H1 (cell line): ENCODE measurements at regions not wholly inside any gene's neighbourhood (a gene's known extent, or its start where the extent isn't known, plus 50 kb on each side); places are given as distances from the start of the nearest gene placed in this dataset.

ENCODE experiments used
- CTCF ChIA-PET: fragments of 300-600 bp; sonication (Branson Sonifier 250); formaldehyde crosslinking; loops from one replicate; lab custom pipeline; 2021; ENCODE audit not compliant: partially characterized antibody; lab: Charles Lee
- POLR2A ChIA-PET: fragments of 300-600 bp; sonication (Branson Sonifier 250); formaldehyde crosslinking; loops from one replicate; lab custom pipeline; 2021; ENCODE audit warnings: inconsistent platforms; ENCODE audit not compliant: partially characterized antibody; lab: Charles Lee
- DNase-seq, 2 experiments: peaks; one replicate each; pipeline versions ENCODE4 v3.0.0 to v3.0.0-alpha.2; 2010 to 2022; ENCODE audit warnings: low spot score in 2 of 2, low read depth in 1 of 2, mixed read lengths in 1 of 2
- FAIRE-seq: peaks from 2 replicates; lab custom pipeline; 2011; peaks lifted over from hg19 to GRCh38; lab: Jason Lieb, UNC
- H2AFZ ChIP-seq: 2 replicates; pipeline ENCODE4 v1.8.1; 2012; ENCODE audit warnings: low read length, inconsistent platforms
- H2AK5ac ChIP-seq: 2 replicates; pipeline ENCODE4 v1.6.1; 2013; ENCODE audit warnings: low read depth, low read length
- H2BK120ac ChIP-seq: replicated peaks from 2 replicates; pipeline ENCODE3; 2013; ENCODE audit warnings: low read depth, low read length, inconsistent platforms
- H2BK12ac ChIP-seq: 2 replicates; pipeline ENCODE4 v1.6.1; 2013; ENCODE audit warnings: low read depth, low read length
- H2BK15ac ChIP-seq: 2 replicates; pipeline ENCODE4 v1.6.1; 2013; ENCODE audit warnings: low read length
- H2BK20ac ChIP-seq: 2 replicates; pipeline ENCODE4 v1.6.1; 2013; ENCODE audit warnings: low read length
- H2BK5ac ChIP-seq: 2 replicates; pipeline ENCODE4 v1.6.1; 2013; ENCODE audit warnings: low read depth, low read length
- H3K14ac ChIP-seq: 2 replicates; pipeline ENCODE4 v1.6.1; 2013; ENCODE audit warnings: inconsistent platforms; ENCODE audit not compliant: insufficient read length
- H3K18ac ChIP-seq: 2 replicates; pipeline ENCODE4 v1.6.1; 2013; ENCODE audit warnings: low read length; ENCODE audit errors: extremely low read depth
- H3K23ac ChIP-seq: 2 replicates; pipeline ENCODE4 v1.6.1; 2013; ENCODE audit warnings: inconsistent platforms; ENCODE audit not compliant: insufficient read length
- H3K23me2 ChIP-seq: 2 replicates; pipeline ENCODE4 v1.6.1; 2013; ENCODE audit warnings: low read depth, low read length
- H3K27ac ChIP-seq: 2 replicates; pipeline ENCODE4 v1.6.1; 2011; ENCODE audit warnings: low read depth, low read length, inconsistent platforms
- H3K27me3 ChIP-seq, 4 experiments: replicated peaks in 1 of 4; 1 replicate in 1 of 4; 2 replicates in 3 of 4; pipeline versions ENCODE4 v1.6.1 to v1.8.1; 2011 to 2013; ENCODE audit warnings: low read length in 3 of 4, mild to moderate bottlenecking in 3 of 4, inconsistent platforms in 2 of 4, mixed read lengths in 2 of 4, moderate library complexity in 1 of 4; ENCODE audit not compliant: control insufficient read depth in 3 of 4, insufficient read depth in 3 of 4; ENCODE audit errors: extremely low read depth in 1 of 4
- H3K36me3 ChIP-seq, 4 experiments: 2 replicates each; pipeline versions ENCODE4 v1.6.1 to v1.8.1; 2011 to 2013; ENCODE audit warnings: mild to moderate bottlenecking in 4 of 4, low read length in 3 of 4, moderate library complexity in 2 of 4, control low read depth in 1 of 4, inconsistent platforms in 1 of 4; ENCODE audit not compliant: insufficient read depth in 4 of 4, control insufficient read depth in 2 of 4
- H3K4ac ChIP-seq: replicated peaks from 2 replicates; pipeline ENCODE3; 2013; ENCODE audit warnings: low read length, low read depth, mixed read lengths, inconsistent platforms; ENCODE audit not compliant: insufficient read length
- H3K4me1 ChIP-seq, 4 experiments: replicated peaks in 1 of 4; 1 replicate in 1 of 4; 2 replicates in 3 of 4; pipeline versions ENCODE4 v1.6.1 to v1.8.1; 2011 to 2013; ENCODE audit warnings: low read length in 3 of 4, inconsistent platforms in 2 of 4, mixed read lengths in 1 of 4; ENCODE audit not compliant: insufficient read depth in 4 of 4, control insufficient read depth in 3 of 4
- H3K4me2 ChIP-seq, 2 experiments: 2 replicates each; pipeline versions ENCODE4 v1.6.1 to v1.8.1; 2011 to 2013; ENCODE audit warnings: low read depth in 2 of 2, low read length in 2 of 2, control low read depth in 1 of 2, inconsistent platforms in 1 of 2, mild to moderate bottlenecking in 1 of 2; ENCODE audit not compliant: insufficient read depth in 1 of 2
- H3K4me3 ChIP-seq, 4 experiments: fragments of 200-600, 300-600 bp in 1 of 4; sonication (generic), shearing (Covaris generic), sonication (Bioruptor Twin) in 1 of 4; 2 replicates each; pipeline versions ENCODE4 v1.5.1 to v1.8.1; 2011 to 2016; ENCODE audit warnings: low read length in 4 of 4, low read depth in 3 of 4, control low read depth in 2 of 4, inconsistent platforms in 2 of 4, mild to moderate bottlenecking in 2 of 4, mixed read lengths in 1 of 4, moderate library complexity in 1 of 4; ENCODE audit not compliant: insufficient read depth in 2 of 4; ENCODE audit errors: extremely low read depth in 1 of 4
- H3K56ac ChIP-seq: replicated peaks from 2 replicates; pipeline ENCODE3; 2013; ENCODE audit warnings: low read depth, mild to moderate bottlenecking, mixed read lengths, low read length, inconsistent platforms; ENCODE audit not compliant: insufficient read length
- H3K79me1 ChIP-seq: 2 replicates; pipeline ENCODE4 v1.6.1; 2013; ENCODE audit warnings: low read depth, low read length, control low read depth
- H3K79me2 ChIP-seq, 2 experiments: 2 replicates each; pipeline versions ENCODE4 v1.6.1 to v1.8.1; 2012 to 2013; ENCODE audit warnings: low read length in 2 of 2, mild to moderate bottlenecking in 2 of 2, inconsistent platforms in 1 of 2; ENCODE audit not compliant: insufficient read depth in 2 of 2, control insufficient read depth in 1 of 2
- H3K9ac ChIP-seq, 4 experiments: replicated peaks in 1 of 4; 1 replicate in 1 of 4; 2 replicates in 3 of 4; pipeline versions ENCODE4 v1.6.1 to v1.8.1; 2011 to 2013; ENCODE audit warnings: low read depth in 3 of 4, low read length in 3 of 4, control low read depth in 2 of 4, mild to moderate bottlenecking in 2 of 4, moderate library complexity in 2 of 4, inconsistent platforms in 1 of 4; ENCODE audit errors: extremely low read depth in 1 of 4
- H3K9me3 ChIP-seq, 2 experiments: 2 replicates each; pipeline versions ENCODE4 v1.6.1 to v1.8.1; 2012 to 2013; ENCODE audit warnings: mild to moderate bottlenecking in 2 of 2, moderate library complexity in 2 of 2, control low read depth in 1 of 2, inconsistent platforms in 1 of 2, low read depth in 1 of 2, low read length in 1 of 2, mixed read lengths in 1 of 2; ENCODE audit not compliant: insufficient read depth in 2 of 2
- H4K20me1 ChIP-seq, 2 experiments: replicated peaks in 1 of 2; 2 replicates each; pipeline versions ENCODE3 to v1.8.1; 2011 to 2013; ENCODE audit warnings: inconsistent platforms in 2 of 2, low read length in 2 of 2, mild to moderate bottlenecking in 1 of 2; ENCODE audit not compliant: insufficient read depth in 2 of 2, control insufficient read depth in 1 of 2
- H4K5ac ChIP-seq: 2 replicates; pipeline ENCODE4 v1.6.1; 2013; ENCODE audit warnings: low read length, low read depth, mixed read lengths, inconsistent platforms; ENCODE audit not compliant: insufficient read length
- H4K8ac ChIP-seq: 2 replicates; pipeline ENCODE4 v1.8.0; 2013; ENCODE audit warnings: mild to moderate bottlenecking, moderate library complexity, low read length, inconsistent platforms; ENCODE audit not compliant: insufficient read depth; ENCODE audit errors: extremely low read depth
- H4K91ac ChIP-seq: replicated peaks from 2 replicates; pipeline ENCODE3; 2013; ENCODE audit warnings: low read length, mixed read lengths, inconsistent platforms; ENCODE audit not compliant: insufficient read length
- ATF3 ChIP-seq: IDR thresholded peaks from 2 replicates; pipeline ENCODE4 v1.6.1; 2011; ENCODE audit warnings: low read depth, mild to moderate bottlenecking, low read length; ENCODE audit not compliant: insufficient read depth
- BACH1 ChIP-seq: IDR thresholded peaks from 2 replicates; pipeline ENCODE4 v1.6.1; 2012; ENCODE audit warnings: low read length, improper control_type of control experiment
- CHD1 ChIP-seq: IDR thresholded peaks from 2 replicates; pipeline ENCODE4 v1.6.1; 2012; ENCODE audit warnings: low read depth, low read length, improper control_type of control experiment
- CTBP2 ChIP-seq: IDR thresholded peaks from 2 replicates; pipeline ENCODE4 v1.7.0; 2011; ENCODE audit warnings: borderline replicate concordance, mild to moderate bottlenecking, moderate library complexity, mixed read lengths, low read length; ENCODE audit not compliant: insufficient read depth, insufficient read length
- HDAC6 ChIP-seq: IDR thresholded peaks from one replicate; pipeline ENCODE4 v1.7.1; 2012; ENCODE audit warnings: low read depth, mild to moderate bottlenecking, inconsistent platforms, low read length, moderate library complexity
- KDM4A ChIP-seq: IDR thresholded peaks from one replicate; pipeline ENCODE4 v1.7.1; 2012; ENCODE audit warnings: low read depth, mild to moderate bottlenecking, moderate library complexity, low read length, inconsistent platforms; ENCODE audit not compliant: severe bottlenecking
- POLR2A ChIP-seq, 2 experiments: IDR thresholded peaks; 1 replicate in 1 of 2; 2 replicates in 1 of 2; pipeline ENCODE4 v1.6.1; 2011; ENCODE audit warnings: low read depth in 2 of 2, low read length in 2 of 2, mild to moderate bottlenecking in 2 of 2; ENCODE audit errors: control extremely low read depth in 1 of 2
- RNF2 ChIP-seq: fragments of 200-900, 300-1000 bp; sonication (generic); IDR thresholded peaks from 2 replicates; pipeline ENCODE4 v1.7.1; 2016; ENCODE audit warnings: borderline replicate concordance, low read depth, mild to moderate bottlenecking, antibody characterized with exemption, low read length; ENCODE audit not compliant: poor library complexity, severe bottlenecking; ENCODE audit errors: missing control alignments
- SP1 ChIP-seq: IDR thresholded peaks from 2 replicates; pipeline ENCODE4 v1.6.1; 2011; ENCODE audit warnings: low read depth, low read length
- SP2 ChIP-seq: IDR thresholded peaks from 2 replicates; pipeline ENCODE4 v1.6.1; 2012; ENCODE audit warnings: mild to moderate bottlenecking, low read length, inconsistent platforms
- SUZ12 ChIP-seq: fragments of 200-600 bp; sonication (generic); IDR thresholded peaks from 2 replicates; pipeline ENCODE4 v1.6.1; 2012; ENCODE audit warnings: mild to moderate bottlenecking, inconsistent platforms, low read length, moderate library complexity, mixed read lengths
- TAF1 ChIP-seq: IDR thresholded peaks from 2 replicates; pipeline ENCODE4 v1.6.1; 2011; ENCODE audit warnings: mild to moderate bottlenecking, low read depth, low read length
- TCF12 ChIP-seq: IDR thresholded peaks from 2 replicates; pipeline ENCODE4 v1.6.1; 2011; ENCODE audit warnings: low read depth, mild to moderate bottlenecking, low read length
- YY1 ChIP-seq: IDR thresholded peaks from 2 replicates; pipeline ENCODE4 v1.6.1; 2011; ENCODE audit warnings: low read depth, mild to moderate bottlenecking, low read length
- WGBS, 2 experiments: shearing (Covaris generic) in 1 of 2; methylation state at CpG; one replicate each; pipeline versions ENCODE4 v1.1.6 to v1.1.7; 2013 to 2015; ENCODE audit warnings: low lambda C conversion rate in 2 of 2, mixed read lengths in 2 of 2, inconsistent platforms in 1 of 2, low coverage in 1 of 2, missing lambda C conversion rate in 1 of 2; ENCODE audit not compliant: insufficient replicate concordance in 2 of 2, insufficient coverage in 1 of 2, insufficient read length in 1 of 2; ENCODE audit errors: extremely low coverage in 1 of 2, missing lambda C conversion rate in 1 of 2; 5-methylcytosine and 5-hydroxymethylcytosine counted together

- no peak overlapping the region for H2BK5ac ChIP-seq
- H2AK5ac ChIP-seq = no peak overlapping the region
- H2AFZ ChIP-seq = no peak overlapping the region
- no peak overlapping the region for H3K18ac ChIP-seq
- H3K9me3 ChIP-seq = no peaks in the 10 kb centered on the region
- H3K27me3 ChIP-seq = no peaks in the 10 kb centered on the region
- H3K9ac ChIP-seq = no peak overlapping the region
- no peak overlapping the region for H2BK15ac ChIP-seq
- no peak overlapping the region for H3K4me3 ChIP-seq
- no peak overlapping the region for H3K4me2 ChIP-seq
- H3K27ac ChIP-seq = no peak overlapping the region
- H2BK12ac ChIP-seq = no peak overlapping the region
- FAIRE-seq (no peak), DNase-seq (no peak)
- H3K14ac ChIP-seq = no peak overlapping the region
- no peaks in the 10 kb centered on the region for H3K4me1 ChIP-seq
- no peak overlapping the region for H2BK20ac ChIP-seq
- ChIA-PET POLR2A (no interaction called here), CTCF (interaction anchor here (1.3 kb wide), 1 partner anchor 228 kb away, joined by 4 read pairs; no protein-coding TSS in a partner anchor)
- no peak overlapping the region for H3K56ac ChIP-seq
- H2BK120ac ChIP-seq = no peak overlapping the region
- H4K91ac ChIP-seq = no peak overlapping the region
- no peaks in the 10 kb centered on the region for H3K79me2 ChIP-seq
- no peaks in the 10 kb centered on the region for H4K20me1 ChIP-seq
- H3K36me3 ChIP-seq = no peaks in the 10 kb centered on the region
- H3K23ac ChIP-seq = no peak overlapping the region
- H3K79me1 ChIP-seq = no peaks in the 10 kb centered on the region
- H3K23me2 ChIP-seq = no peaks in the 10 kb centered on the region
- no peak overlapping the region for H4K8ac ChIP-seq
- H3K4ac ChIP-seq = no peak overlapping the region
- 90% methylated on average over 3 of the region's 3 CpGs; no CpG with 5 or more reads in 1 of the 2 experiments for WGBS, 2 experiments
- no peak overlapping the region for H4K5ac ChIP-seq
- no peak for TF ChIP-seq CTBP2
- no peak for TF ChIP-seq TAF1
- TF ChIP-seq RNF2 = no peak
- TF ChIP-seq POLR2A (IDR thresholded peaks at IDR 0.05; ENCODE audit: control extremely low read depth in 1 of 2, low read depth in 2 of 2, low read length in 2 of 2) = no peak
- no peak for TF ChIP-seq ATF3
- no peak for TF ChIP-seq BACH1
- TF ChIP-seq YY1 = no peak
- no peak for TF ChIP-seq KDM4A
- TF ChIP-seq HDAC6 = no peak
- TF ChIP-seq SP1 = no peak
- TF ChIP-seq CHD1 = no peak
- TF ChIP-seq SUZ12 = no peak
- TF ChIP-seq SP2 = no peak
- no peak for TF ChIP-seq TCF12
Observed at GRCh38 chr7:96836456-96836855, 126.8 kb upstream of the SEM1 start.
